Tongue (tissue), 1 donor: ENCODE measurements at regions not wholly inside any gene's neighbourhood (a gene's known extent, or its start where the extent isn't known, plus 50 kb on each side); places are given as distances from the start of the nearest gene placed in this dataset.
A peak's percentile ranks its signal among the peaks of the same experiment; 100 is the strongest.

Experiments
- DNase-seq: peaks from one replicate; pipeline ENCODE4 v3.0.0-alpha.2; 2015

DNA sequence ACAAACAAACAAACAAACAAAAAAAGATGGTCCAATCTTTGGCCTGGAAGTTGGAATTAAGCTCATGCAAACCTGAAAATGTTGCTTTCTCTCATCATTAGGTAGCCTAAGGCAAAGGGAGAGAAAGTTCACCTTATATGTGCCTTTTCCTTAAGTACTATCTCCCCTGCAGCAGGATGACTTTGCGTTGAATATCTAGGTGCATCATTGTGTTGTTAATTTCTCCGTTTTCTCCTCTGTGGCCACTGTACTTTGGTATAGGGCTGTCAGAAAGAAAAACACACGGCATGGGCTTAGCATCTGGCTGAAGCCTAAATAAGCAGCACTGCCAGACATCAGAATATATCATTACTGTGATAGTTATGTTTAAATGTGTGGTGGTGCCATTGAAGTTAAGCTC is 345.5 kb downstream of the BCAT1 start:
- DNase-seq = no peak

GRCh38 chr12:24600996-24601395 is 347.9 kb downstream of the BCAT1 start:
- DNase-seq = no peak

DNA sequence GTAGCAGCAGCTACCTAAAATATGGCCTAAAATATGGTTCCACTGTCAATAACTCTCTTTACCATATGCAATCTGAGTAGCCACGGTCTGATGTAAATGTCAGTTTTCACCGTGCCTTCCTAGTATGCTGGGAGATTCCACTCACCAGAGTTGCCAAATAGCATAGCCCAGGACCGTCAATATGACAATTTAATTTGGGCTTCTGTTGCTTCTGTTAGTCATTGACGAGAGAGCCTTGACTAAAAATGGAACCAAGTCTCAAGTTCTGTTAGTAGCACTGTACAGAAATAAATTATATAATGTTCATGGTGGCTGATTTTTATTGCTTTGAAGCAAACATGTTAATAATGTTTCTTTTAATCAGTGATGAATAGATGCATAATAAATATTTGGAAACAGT is 348.4 kb downstream of the BCAT1 start:
- DNase-seq = no peak

DNA sequence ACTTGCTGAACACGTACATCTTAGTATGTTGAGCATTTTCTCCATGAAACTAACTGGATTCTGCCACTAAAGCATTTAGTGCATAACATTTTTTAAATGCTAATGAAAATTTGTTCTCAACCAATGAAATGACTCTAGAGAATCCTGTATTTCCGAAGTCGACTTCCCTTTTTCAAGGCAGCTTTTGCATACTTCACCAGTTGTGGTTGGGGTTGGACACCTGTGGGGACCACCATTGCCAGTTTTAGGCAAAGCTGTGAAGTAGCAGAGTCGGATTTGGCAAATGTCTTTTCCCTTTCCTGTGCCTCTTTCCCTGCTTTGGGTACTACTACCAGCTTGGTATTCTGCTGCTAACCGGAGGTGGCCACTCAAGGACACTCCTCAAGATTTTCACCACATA is 349.2 kb downstream of the BCAT1 start:
- no peak for DNase-seq

DNA sequence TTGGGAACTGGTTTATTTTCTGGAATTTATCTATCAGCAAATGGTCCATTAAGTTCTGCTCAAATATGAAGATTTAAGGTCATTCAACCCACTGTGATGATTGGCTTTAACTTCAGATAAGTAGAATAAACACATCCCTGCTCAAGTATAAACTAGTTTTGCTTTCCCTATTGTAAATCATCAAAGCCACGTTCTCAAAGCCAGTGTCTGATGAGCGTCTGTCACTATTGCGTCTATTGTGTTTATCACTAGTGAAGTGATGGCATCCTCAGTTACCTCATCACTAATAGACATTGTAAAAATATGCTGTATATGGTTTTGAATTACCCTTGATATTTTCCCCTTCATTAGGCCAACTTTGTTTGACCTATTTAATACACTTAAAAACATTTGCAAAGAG is 351.3 kb downstream of the BCAT1 start:
- DNase-seq = no peak

DNA sequence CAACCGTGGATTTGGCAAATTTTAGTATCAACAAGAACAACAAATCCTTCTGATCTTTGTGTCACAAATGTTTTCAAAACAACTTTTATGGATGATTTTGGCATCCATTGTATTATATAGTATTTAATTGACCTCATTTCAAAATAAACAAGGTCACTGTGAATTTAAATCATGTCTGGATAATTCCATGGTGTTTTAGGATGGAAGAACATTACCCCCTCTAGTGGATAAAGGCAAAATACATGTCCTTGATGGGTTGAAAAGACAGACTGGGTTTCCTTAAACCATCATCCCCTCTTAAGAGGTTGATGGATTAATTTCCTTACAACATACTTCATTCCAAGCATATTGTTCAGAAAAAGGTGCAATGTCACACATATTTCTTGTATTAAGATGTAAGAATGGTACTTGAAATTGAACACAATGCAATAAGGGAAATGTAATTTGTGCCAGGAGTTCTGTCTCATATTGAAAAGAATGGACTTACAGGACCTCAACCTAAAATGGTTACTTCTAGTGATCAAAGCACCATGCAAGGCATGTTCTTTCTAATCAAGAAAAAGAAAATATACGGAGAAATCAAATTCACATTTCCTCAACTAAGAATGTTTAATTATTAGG is 352.0 kb downstream of the BCAT1 start:
- peak; percentile 56 for DNase-seq

DNA sequence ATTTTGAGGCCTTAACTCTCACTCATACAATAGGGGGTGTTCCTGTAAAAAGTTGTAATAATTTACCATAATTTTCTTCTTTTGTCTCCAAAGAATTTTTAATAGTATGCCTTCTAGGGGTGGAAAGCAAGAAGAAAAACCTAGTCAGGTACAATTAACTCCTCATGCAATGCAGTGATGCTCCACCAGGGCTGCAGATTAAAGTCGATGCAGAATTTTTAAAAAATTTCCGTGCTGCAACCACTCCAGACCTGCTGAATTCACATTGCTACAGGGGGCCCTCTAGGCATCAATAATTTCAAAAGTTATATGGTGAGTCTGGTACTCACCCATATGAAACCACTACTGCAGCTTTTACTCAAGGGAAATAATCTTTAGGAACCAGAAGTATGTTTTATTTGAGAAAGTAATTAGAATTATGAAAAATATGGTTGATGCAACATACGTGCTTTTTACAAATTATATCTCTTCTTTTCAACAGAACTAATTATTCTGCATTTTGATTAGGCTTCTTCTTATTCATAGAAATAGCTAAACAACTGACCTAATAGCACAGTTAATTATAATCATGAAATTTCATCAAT is 353.2 kb downstream of the BCAT1 start:
- no peak for DNase-seq

- DNase-seq = no peak
Observed at GRCh38 chr12:24591715-24592440, 357.0 kb downstream of the BCAT1 start.

DNA sequence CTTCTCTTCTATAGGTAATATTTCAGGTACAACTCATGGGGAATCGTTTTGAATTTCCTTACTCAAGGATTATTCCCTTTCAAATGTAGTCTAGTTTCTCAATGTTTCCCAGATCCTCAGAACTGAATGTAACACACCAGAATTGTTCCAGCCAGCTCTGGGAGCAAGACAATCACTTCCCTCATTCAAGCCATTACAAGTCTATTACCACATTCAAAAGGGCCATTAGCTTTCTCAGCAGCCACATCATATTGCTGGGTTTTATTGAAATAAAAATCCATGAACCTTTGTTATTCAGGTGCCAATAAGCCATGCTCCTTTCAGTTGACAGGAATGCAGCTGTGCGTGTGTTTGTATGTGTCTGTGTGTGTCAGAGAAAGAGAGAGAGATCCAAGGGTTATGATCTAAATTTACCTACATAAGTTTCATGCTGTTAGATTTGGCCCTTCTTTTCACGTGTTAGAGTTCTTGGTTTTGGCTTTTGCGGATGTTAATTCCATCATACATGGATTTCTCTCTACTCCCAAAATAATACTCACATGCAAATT is 357.7 kb downstream of the BCAT1 start:
- DNase-seq = no peak

- DNase-seq = no peak
Observed at GRCh38 chr12:24586293-24586692, 362.6 kb downstream of the BCAT1 start.

DNA sequence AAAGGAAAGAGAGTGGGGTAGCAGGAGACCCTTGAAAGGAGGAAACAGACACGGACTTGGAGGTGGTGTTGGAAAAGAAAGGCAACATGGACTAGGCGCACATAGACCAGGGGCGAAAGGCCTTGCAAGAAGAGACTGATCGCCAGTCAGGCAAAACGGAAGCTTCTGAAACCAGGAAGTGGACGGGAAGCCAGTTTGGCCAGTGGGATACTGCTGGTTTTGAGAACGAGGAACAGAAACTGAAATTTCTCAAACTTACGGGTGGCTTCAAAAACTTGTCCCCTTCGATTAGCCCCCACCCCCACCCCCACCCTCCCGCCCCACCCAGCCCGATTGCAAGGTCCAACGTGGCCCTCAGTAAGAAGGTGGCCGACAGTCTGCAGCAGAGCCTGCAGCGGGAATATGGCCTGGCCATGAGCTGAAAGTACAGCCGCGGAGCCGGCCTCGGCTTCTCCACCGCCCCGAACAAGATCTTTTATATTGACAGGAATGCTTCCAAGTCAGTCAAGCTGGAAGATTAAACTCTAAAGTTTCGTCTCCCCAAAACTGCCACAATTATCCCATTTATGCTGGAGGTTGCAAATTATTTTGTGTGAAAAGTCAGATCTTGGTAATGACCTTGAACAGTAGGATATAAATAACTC is 364.7 kb downstream of the BCAT1 start:
- DNase-seq = no peak

DNA sequence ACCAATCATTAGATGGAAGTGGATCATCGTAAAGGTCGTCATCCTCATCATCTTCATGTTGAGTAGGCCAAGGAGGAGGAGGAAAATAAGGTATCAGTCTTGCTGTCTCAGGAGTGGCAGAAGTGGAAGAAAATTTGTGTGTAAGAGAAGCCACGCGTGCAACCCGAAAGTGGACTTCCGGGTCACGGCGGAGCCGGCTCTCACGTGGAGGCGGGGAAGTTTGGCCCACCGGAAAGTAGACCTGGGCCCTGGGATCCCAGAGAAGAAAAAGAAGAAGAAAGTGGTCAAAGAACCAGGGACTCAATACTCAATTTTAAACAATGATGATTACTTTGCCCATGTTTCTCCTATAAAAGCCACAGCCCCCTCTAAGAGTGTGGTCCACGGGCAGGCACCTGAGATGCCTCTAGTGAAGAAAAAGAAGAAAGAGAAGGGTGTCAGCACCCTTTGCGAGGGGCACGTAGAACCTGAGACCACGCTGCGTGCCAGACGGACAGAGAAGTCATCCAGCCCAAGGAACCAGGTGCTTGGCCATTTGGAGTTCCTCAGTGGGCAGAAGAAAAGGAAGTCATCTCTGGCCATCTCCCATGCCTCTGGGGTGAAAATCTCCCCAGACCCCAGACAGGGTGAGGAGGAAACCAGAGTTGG is 365.8 kb downstream of the BCAT1 start:
- DNase-seq = no peak

GRCh38 chr12:24574538-24574937 is 374.4 kb downstream of the BCAT1 start:
- DNase-seq = no peak

DNA sequence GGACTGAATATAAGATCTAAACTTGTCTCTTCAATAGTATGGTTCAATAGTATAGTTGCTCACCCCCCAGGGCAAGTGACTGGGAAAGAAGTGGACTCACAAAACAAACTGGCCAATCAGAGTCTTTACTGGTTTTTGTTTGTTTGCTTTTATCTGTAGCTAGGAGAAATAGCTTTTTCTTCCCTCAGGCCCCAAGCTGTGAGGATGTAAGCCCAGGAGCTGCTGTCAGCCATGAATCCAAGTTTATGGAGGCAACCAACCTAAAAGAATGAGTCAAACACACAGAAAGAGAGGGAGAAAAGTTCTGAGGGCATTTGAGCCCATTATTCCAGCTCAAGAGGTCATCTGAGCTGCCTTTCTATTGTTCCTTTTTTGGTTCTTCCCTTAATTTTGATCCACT is 375.3 kb downstream of the BCAT1 start:
- no peak for DNase-seq

GRCh38 chr12:24565300-24565699 is 383.6 kb downstream of the BCAT1 start:
- DNase-seq = peak; percentile 12

GRCh38 chr12:24562771-24563431 is 386.0 kb downstream of the BCAT1 start:
- DNase-seq = peak; percentile 60

- peak; percentile 82 for DNase-seq
Observed at GRCh38 chr12:24561882-24562770, 386.8 kb downstream of the BCAT1 start.

GRCh38 chr12:24561411-24561871 is 387.5 kb downstream of the BCAT1 start:
- peak; percentile 67 for DNase-seq

DNA sequence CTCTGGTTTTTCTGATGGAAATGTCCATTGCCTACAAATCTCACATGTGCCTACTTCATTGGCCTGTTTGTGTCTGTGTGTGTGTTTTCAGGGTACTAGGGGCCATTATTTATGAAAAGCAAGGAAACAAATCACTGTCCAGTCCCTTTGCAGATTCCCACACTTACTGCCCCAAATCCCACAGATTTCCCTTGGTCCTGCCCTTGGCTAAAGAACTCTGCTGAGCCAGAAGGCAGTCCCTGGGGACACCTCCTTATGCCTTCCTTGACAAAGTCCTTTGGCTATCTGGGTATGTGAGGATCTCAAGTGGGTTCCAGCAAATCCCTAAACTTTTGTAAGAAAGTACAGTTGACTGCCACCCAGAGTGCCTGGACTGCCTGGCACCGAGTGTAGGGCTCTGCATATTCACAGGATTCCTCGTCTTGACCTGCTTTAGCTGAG is 388.1 kb downstream of the BCAT1 start:
- peak; percentile 21 for DNase-seq

- no peak for DNase-seq
Observed at GRCh38 chr12:24560192-24560775, 388.6 kb downstream of the BCAT1 start.
